AML-193 (cell line): ENCODE measurements at regions not wholly inside any gene's neighbourhood (a gene's known extent, or its start where the extent isn't known, plus 50 kb on each side); places are given as distances from the start of the nearest gene placed in this dataset.

Experiments
- DNase-seq, 2 experiments: peaks; one replicate each; lab custom pipeline; 2025; lab: John Stamatoyannopoulos, UW

DNA sequence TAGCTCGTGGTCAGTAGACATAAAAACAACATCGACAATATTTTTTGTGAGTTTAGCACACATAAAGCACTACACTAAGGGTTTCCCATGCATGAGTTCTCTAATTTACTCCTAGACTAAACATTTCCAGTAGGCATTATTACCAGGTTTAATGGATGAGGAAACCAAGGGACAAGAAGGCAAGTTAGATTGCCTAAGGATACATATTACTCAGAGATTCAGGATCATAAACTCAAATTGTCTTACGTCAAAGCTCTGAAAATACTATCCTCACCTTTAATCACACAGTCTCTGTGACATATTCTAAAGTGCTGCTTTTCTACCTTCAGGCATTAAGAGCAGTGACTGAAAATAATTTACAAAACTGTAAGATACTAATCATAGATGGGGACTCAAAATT, 655.3 kb downstream of the SLC16A7 start:
- no peak for DNase-seq

GRCh38 chr12:60252359-60253096, 656.7 kb downstream of the SLC16A7 start:
- no peak for DNase-seq

DNA sequence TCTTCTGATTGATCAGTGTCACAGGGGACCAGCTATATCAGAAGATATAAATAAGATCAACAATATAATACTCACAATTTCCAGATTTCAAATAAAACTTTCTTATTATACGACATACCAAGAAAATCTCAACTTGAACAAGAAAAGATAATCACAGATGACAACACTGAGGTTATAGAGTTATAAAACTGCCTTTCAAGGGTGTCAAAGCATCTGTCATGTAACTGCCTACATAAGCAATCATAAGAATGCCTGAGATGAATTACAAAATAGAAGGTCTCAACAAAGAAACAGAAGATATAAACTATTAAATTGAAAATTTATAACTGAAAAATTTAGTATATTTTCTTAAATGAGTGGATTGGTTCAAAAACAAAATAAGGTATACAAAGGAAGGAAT, 659.2 kb downstream of the SLC16A7 start:
- no peak for DNase-seq

DNA sequence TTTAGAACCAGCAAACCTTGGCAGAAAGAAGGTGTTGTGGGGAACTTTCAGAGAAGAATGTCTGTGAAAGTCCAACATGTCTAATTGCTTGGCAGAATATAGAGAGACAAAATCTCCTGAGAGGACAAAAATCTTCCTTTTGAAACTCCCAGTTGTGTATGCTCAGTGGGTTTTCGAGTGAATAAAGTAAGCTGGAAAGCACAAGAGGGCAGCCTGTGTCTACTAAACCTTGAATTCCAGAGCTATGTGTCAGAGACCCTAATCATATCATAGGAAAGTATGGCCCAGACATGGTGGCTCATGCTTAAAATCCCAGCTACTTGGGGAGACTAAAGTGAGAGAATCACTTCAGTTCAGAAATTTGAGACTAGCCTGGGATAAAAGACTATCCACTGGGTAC, 661.2 kb downstream of the SLC16A7 start:
- DNase-seq = no peak

DNA sequence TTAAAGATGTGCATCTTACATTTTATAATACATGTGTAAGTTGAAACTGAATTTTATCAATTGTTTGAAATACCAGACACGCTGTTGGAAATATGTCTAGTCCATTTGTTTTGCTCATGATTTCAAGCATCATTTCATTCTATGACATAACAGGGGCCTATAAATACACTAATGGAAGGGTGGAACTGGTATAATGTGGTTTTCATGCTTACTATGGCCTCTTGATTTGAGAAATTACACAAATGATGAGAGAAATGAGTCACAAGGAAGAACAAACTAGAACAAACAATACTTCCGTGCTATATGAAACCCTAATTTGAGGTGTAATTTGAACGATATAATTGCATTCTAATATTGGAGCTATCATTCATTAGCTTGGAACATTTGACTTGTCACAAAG, 663.4 kb downstream of the SLC16A7 start:
- DNase-seq = no peak

- DNase-seq = no peak
Observed at GRCh38 chr12:60262378-60262777, 666.5 kb downstream of the SLC16A7 start.

DNA sequence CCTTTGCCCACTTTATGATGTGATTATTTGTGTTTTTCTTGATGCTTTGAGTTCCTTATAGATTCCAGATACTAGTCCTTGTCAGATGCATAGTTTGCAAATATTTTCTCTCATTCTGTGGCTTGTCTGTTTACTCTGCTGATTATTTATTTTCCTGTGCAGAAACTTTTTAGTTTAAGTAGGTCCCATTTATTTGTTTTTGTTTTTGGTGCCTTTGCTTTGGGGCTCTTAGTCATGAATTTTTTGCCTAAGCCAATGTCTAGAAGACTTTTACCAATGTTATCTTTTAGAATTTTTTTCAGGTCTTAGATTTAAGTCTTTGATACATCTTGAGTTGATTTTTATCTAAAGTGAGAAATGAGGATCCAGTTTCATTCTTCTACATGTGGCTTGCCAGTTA, 667.3 kb downstream of the SLC16A7 start:
- DNase-seq = no peak

DNA sequence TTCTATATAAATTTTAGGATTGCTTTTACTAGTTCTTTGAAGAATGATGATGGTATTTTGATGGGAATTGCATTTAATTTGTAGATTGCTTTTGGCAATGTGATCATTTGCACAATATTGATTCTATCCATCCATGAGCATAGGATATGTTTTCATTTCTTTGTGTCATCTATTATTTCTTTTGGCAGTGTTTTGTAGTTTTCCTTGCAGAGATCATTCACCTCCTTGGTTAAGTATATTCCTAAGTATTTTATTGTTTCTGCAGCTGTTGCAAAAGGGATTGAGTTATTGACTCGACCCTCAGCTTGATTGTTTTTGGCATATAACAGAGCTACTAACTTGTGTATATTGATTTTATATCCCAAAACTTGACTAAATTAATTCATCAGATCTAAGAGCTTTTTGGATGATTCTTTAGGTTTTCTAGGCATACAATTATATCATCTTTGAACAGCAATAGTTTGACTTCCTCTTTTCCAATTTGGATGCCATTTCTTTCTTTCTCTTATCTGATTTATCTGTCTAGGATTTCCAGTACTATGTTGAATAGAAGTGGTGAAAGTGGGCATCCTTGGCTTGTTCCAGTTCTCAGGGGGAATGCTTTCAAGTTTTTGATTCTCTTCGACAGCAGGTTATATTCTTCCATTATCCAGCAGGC, 668.1 kb downstream of the SLC16A7 start:
- no peak for DNase-seq

DNA sequence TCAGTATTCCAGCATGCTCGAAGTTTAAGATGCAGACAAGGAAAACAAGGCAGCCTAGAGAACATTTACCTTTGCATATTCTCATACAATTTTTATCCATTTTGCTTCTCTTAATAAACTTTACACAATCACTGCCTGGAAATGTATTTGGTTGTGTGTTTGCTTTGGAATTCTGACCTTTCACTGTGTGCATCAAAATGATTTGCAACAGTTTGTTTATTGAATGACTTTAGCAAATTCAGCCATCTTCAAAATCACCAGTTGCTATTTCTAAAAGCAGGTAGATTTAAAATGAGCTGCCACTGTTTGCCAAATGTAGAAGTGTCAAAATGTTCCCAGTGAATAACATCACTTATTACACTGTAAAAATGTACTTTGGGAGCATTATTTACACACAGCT, 669.9 kb downstream of the SLC16A7 start:
- DNase-seq = no peak

DNA sequence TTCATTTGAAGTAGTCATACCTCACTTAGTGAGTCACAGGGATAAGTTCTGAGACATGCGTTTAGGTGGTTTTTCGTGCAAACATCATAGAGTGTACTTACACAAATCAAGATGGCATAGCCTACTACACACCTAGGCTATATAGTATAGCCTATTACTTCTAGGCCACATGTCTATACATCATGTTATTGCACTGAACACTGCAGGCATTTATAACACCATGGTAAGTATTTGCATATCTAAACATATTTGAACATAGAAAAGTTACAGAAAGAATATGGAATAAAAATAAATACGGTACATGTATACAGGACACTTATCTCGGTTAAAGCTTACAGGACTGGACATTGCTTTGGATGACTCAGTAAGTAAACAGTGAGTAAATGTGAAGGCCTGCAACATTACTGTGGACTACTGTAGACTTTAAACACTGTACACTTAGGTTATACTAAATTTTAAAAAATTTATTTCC, 670.6 kb downstream of the SLC16A7 start:
- DNase-seq = no peak

DNA sequence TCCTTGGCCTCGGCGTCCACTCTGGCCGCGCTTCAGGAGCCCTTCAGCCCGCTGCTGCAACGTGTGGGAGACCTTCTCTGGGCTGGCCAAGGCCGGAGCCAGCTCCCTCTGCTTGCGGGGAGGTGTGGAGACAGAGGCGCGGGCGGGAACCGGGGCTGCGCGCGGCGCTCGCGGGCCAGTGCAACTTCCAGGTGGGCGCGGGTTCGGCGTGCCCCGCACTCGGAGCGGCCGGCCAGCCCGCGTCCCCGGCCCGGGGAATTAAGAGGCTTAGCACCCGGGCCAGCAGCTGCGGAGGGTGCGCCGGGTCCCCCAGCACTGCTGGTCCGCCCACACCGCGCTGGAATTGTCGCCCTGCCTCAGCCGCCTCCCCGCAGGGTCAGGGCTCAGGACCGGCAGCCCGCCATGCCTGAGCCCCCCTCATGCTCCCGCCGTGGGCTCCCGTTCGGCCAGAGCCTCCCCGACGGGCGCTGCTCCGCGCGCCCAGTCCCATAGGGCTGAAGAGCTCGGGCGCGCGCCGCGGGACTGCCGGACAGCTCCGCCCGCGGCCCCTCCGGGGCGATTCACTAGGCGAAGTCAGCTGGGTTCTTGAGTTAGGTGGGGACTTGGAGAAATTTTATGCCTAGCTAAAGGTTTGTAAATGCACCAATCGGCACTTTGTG, 673.9 kb downstream of the SLC16A7 start:
- no peak for DNase-seq

- no peak for DNase-seq
Observed at GRCh38 chr12:60271816-60272215, 676.0 kb downstream of the SLC16A7 start.

DNA sequence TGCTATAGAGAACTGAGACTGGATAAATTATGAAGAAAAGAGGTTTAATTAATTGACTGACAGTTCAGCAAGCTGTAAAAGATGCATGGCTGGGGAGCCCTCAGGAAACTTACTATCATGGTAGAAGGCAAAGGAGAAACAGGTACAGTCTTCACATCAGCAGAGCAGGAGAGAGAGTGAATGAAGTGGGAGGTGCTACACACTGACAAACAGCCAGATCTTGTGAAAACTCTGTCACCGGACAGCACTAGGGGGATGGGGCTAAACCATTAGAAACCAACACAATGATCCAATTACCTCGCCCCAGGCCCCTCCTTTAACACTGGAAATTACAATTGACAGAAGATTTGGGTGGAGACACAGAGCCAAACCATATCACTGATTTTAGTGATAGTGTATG, 682.4 kb downstream of the SLC16A7 start:
- no peak for DNase-seq

DNA sequence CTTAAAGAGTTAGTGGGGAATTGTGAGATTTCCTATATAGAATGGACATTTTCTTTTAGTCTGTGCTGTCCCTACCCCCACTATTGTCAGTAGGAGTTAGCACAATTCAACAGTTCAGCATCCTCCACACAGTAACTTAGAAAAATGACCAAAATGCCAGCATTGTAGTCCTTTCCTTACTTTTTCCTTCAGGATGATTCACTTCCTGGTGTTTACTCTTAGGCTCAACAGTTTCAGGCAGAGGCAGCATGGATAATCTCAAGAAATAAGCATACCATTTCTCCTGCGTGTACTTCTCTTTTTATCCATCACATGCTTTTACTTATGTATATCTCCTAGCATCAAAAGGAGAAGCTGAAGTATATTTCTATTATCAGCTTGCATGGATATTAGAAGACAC, 683.4 kb downstream of the SLC16A7 start:
- DNase-seq = no peak

- DNase-seq = no peak
Observed at GRCh38 chr12:60281522-60281921, 685.7 kb downstream of the SLC16A7 start.

GRCh38 chr12:60290532-60290931, 694.7 kb downstream of the SLC16A7 start:
- DNase-seq = no peak

DNA sequence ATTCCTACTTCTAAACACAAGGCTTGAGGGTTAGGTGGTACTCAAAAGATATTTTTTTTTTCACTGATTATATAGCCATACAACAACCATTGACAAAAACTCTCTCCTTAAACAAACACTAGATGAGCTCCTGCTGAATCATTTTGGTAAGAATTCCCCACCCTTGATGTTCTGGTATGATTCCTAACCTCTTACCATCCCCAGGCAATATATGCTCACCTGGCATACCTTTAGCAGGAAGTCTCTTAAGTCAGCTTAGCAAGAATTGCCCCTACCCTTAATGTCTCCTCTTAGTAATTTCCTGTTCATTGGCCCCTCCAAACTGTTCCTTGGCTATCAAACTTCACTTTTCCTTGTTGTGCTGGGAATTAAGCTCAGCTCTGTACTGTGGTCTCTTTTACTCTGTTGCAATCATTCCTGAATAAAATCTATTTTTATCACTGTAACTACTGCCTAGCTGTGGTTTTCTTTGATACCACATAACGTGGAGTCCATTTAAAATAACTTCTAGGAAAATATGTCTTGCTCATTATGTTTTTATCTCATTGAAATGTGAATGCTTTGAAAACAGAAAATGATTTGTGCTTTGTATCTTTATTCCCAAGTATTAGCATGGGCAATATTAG, 712.6 kb downstream of the SLC16A7 start:
- no peak for DNase-seq

DNA sequence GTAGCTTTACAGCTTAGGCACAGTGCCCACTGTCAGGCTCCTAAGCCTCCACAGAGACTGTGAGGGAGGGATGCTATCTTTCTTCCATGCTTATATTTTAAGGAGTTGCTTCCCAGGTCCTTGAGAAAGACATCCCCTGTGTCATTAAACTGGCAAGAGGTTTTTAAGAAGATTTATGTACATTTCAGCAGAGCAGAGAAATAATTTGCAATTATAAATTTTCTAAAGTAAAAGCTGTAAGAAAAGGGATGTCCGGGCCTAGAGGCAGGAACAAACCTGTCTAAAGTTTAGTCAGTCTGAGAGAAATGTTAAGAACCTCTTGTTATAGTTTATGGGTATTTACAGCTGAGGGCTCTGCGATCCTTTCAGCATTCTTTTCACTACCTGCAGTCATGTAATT, 716.1 kb downstream of the SLC16A7 start:
- no peak for DNase-seq

DNA sequence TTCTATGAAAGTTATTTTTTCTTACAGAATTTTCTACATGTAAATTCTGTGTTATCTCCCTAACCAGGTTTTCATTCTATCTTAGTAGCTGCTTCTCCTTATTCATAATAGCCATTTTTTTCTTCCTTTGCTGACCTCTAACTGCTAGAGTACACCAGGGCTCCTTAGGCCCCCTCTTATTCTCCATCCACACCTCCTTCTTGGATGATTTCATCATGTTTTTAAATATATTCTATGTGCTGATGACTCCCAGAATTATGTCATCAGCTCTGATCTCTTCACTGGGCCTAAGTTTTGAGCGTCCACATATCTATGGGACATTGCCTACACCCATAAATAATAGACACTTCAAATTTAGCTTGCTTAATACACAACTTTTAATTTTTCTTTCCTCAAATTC, 721.5 kb downstream of the SLC16A7 start:
- no peak for DNase-seq

DNA sequence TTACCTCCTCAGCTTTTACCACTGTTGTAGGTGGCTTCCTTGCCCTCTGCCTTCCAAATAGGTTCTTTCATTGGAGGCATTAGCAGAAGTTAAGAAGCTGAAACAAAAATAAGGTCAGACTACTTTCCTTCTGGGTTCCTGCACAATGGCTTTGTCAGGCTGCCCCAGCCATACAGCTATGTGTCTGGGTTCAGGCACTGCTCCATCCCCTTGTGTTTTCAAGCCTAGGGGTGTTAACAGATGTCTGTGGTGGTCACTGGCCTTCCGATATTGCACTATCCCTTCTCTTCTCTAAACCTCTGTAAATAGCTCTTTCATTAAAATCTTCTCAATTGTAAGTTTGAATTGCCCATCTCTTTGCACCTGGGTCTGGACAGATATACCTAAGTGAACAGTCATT, 728.9 kb downstream of the SLC16A7 start:
- no peak for DNase-seq

GRCh38 chr12:60333461-60333860, 737.6 kb downstream of the SLC16A7 start:
- DNase-seq = no peak

DNA sequence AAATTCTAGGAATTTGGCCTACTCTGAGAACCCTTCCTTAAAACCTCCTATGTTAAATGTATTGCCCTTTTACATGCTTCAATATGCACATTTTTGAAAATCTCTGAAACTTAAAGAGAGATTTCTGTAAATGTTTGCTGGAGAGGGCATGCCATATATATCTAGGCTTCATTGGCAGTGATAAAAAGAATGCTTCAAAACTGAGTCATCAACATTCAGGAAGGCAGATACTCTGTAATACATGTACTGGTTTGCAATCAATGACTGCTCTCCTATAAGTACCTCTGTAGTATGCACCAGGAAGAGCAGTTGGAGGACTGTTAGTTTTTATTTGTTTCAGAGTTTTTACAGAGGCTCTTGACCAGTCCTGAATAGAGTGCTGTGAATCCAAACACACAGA, 739.9 kb downstream of the SLC16A7 start:
- no peak for DNase-seq
